Fibroblast of the aortic adventitia (primary cell): ENCODE measurements at regions not wholly inside any gene's neighbourhood (a gene's known extent, or its start where the extent isn't known, plus 50 kb on each side); places are given as distances from the start of the nearest gene placed in this dataset.

ENCODE experiments used
- DNase-seq: peaks from one replicate; pipeline ENCODE4 v3.0.0-alpha.2; 2010; ENCODE audit warnings: low read depth
- H3K4me3 ChIP-seq: 2 replicates; pipeline ENCODE4 v1.5.1; 2011; ENCODE audit warnings: low read depth, mild to moderate bottlenecking, control low read depth, low read length, moderate library complexity
- CTCF ChIP-seq: IDR thresholded peaks from 2 replicates; pipeline ENCODE4 v1.5.1; 2011; ENCODE audit warnings: mild to moderate bottlenecking, low read length, control low read depth, inconsistent platforms; ENCODE audit not compliant: insufficient read depth

DNA sequence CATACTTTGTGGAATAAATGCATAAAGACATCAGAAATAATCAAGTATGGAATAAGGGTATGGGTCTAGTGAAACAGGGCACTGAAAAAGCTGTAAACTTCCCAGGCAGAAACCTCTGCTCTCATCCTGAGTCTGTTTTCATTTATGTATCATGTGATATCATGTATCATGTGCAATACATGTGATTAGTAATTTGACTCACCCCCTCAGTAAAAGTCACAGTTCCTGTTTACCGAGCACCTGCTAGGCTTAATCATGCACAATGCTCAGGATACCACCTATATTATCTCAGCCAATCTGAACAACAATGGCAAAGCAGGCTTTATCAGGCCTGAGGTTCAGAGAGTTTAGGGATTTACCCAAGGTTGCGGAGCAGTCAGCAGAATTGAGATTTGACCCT, 250.6 kb upstream of the TENM4 start:
- TF ChIP-seq CTCF: no peak

DNA sequence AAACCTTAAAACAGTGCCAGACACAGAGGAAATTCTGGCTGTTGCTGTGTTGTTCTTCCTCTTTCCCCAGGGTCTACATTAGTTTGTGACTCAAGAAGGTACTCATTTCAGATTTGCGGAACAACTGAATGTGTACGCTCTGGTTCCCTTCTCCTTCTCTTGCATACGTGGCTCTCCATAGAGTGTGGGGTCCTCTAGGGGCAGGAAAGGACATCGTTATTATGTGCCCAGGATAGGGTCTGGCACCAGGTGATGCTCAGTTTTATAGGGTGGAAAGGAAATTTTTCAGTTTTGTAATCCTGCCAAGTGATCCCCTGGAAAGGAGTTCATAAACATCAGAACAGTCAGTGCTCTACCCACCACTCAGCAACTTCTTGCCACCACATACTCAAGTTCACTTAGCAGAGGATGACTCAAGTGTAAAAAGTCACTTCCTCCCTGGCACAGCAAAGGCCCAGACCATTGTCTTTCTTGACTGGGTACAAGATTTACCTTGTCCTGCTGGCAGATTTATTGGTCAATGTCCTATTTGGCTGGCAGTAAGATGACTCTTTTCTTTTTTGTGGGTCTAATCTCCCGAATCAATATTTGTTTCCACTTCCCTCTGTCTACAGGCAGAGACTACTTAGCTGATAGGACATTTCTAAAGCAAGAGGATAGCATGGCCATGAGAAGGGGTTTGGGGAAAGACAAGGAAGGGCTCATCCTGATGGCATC, 246.0 kb upstream of the TENM4 start:
- DNase-seq: no peak
- no peak for TF ChIP-seq CTCF
- no peak overlapping the region for H3K4me3 ChIP-seq

More for the DNA sequence above, 250.6 kb upstream of the TENM4 start:
- DNase-seq: no peak
- no peak overlapping the region for H3K4me3 ChIP-seq

- no peak for TF ChIP-seq CTCF
- no peak for DNase-seq
- H3K4me3 ChIP-seq: no peak overlapping the region
Measured at GRCh38 chr11:79683930-79684329, 243.1 kb upstream of the TENM4 start.

GRCh38 chr11:79678780-79679452, 238.1 kb upstream of the TENM4 start:
- H3K4me3 ChIP-seq: no peak overlapping the region
- no peak for TF ChIP-seq CTCF
- DNase-seq: no peak

DNA sequence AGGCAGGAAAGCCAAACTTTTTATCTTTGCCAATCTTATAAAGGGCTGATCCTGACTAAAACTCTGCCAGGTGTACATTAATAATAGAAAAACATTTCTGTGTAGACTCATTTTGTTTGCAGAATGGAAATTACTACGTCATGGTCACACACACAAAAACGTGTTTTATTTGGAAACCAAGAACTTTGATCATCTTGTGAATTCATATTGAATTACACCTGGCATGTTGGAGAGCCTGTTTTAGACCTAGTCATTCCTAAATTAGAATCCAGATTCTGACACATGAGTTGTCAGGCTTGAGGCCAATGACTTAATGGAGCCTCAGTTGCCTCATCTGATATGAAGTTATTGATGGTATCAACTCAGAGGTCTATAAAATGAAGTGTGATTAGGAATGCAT, 235.6 kb upstream of the TENM4 start:
- H3K4me3 ChIP-seq: no peak overlapping the region
- DNase-seq: no peak
- no peak for TF ChIP-seq CTCF

GRCh38 chr11:79675081-79675480, 234.3 kb upstream of the TENM4 start:
- no peak for DNase-seq
- TF ChIP-seq CTCF: no peak
- H3K4me3 ChIP-seq: no peak overlapping the region
